ENCODE measurements at regions not wholly inside any gene's neighbourhood (a gene's known extent, or its start where the extent isn't known, plus 50 kb on each side); places are given as distances from the start of the nearest gene placed in this dataset.

DNA sequence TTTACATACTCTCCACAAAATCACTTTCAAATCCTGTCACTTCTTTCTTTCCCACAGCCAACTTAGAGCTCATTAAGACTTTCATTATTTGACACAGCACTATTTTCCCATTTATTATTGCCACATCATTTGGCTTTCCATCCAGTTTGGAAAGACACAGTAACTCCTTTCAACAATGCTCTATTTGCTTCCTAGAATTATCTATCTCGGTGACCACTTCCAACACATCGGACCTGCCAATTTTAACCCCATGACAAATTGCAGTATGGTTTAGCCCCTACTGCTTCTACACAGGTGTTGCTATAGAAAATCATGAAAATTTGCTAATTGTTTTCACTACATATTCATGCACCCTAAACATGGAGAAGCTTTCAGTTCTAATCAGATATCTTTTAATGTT, 190.6 kb upstream of the COX7C start:
- DNase-seq (ENCODE audit: low read depth, low spot score) = no peak
- H3K27ac Mint-ChIP-seq (ENCODE audit: unreplicated experiment) = no peak overlapping the region
- H3K4me1 Mint-ChIP-seq = no peaks in the 10 kb centered on the region
- H3K9me3 Mint-ChIP-seq = peaks cover 2% of the 10 kb centered on the region
- no peaks in the 10 kb centered on the region for H3K36me3 Mint-ChIP-seq (ENCODE audit: low read depth)
- no peaks in the 10 kb centered on the region for H3K27me3 Mint-ChIP-seq (ENCODE audit: low read depth)
- H3K4me3 Mint-ChIP-seq = no peak overlapping the region
- TF ChIP-seq, protein P1, sequence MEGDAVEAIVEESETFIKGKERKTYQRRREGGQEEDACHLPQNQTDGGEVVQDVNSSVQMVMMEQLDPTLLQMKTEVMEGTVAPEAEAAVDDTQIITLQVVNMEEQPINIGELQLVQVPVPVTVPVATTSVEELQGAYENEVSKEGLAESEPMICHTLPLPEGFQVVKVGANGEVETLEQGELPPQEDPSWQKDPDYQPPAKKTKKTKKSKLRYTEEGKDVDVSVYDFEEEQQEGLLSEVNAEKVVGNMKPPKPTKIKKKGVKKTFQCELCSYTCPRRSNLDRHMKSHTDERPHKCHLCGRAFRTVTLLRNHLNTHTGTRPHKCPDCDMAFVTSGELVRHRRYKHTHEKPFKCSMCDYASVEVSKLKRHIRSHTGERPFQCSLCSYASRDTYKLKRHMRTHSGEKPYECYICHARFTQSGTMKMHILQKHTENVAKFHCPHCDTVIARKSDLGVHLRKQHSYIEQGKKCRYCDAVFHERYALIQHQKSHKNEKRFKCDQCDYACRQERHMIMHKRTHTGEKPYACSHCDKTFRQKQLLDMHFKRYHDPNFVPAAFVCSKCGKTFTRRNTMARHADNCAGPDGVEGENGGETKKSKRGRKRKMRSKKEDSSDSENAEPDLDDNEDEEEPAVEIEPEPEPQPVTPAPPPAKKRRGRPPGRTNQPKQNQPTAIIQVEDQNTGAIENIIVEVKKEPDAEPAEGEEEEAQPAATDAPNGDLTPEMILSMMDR (conservative IDR thresholded peaks at IDR 0.05) = no peak

DNA sequence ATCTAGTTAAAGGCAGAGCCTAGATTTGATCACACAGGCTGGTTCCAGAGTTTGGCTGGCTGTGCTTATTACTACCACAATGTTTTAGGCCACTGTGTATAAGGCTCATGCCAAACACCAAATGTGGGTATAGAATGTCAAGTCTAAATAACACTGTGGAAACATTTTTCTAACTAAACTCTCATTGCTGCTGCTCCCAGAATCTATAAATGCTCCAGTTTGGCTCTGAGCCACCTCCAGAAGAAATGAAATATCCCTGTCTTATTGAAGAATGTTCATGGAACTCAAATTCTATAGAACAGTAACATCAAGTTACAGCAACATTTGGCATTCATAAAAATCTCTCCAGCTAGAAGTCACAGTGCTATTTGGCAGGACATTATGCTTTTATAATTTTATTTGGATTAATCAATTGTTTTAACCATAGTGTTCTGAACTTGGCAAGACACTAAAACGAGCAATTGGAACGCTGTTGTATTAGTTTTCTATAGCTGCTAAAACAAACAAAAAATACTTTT, 178.1 kb upstream of the COX7C start:
- H3K27ac Mint-ChIP-seq (ENCODE audit: unreplicated experiment) = no peak overlapping the region
- no peaks in the 10 kb centered on the region for H3K27me3 Mint-ChIP-seq (ENCODE audit: low read depth)
- no peaks in the 10 kb centered on the region for H3K9me3 Mint-ChIP-seq
- no peak overlapping the region for H3K4me3 Mint-ChIP-seq
- TF ChIP-seq, protein P1 (conservative IDR thresholded peaks at IDR 0.05) = no peak
- H3K4me1 Mint-ChIP-seq = no peaks in the 10 kb centered on the region
- H3K36me3 Mint-ChIP-seq (ENCODE audit: low read depth) = no peaks in the 10 kb centered on the region
- DNase-seq (ENCODE audit: low read depth, low spot score) = no peak

DNA sequence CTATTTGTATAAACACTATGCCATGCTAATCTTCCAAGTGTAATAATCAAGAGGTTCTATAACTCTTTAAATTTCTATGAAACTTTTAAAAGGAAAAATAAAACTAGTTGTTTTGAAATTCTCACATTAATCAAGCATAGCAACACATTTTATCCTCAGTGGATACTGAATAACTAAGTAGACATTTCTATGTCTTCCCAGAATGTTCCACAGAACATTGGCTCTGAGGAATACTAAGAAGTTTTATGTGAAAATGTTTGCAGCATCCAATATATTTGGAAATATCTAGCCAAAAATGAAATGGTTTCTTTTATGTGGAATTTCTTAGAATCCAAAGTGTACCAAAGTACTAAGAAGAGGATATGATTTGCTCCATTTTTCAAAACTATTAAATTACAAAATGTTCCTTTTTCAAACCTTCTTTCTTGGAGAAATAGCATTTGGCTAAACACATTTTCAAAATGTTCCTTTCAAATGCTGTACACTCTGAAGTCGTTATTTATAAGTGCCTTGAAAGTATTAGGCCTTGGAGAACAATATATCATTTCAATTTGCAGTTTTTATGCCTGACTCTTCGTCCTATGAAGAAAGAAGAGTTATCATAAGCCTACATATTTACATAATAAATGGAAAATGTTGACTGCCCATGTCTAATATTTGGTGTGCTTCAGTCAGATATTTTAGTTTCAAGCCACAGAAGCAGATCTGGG, 175.6 kb upstream of the COX7C start:
- H3K4me1 Mint-ChIP-seq = no peaks in the 10 kb centered on the region
- no peaks in the 10 kb centered on the region for H3K9me3 Mint-ChIP-seq
- TF ChIP-seq, protein P1 (conservative IDR thresholded peaks at IDR 0.05) = no peak
- H3K4me3 Mint-ChIP-seq = no peak overlapping the region
- no peak for DNase-seq (ENCODE audit: low read depth, low spot score)
- no peaks in the 10 kb centered on the region for H3K27me3 Mint-ChIP-seq (ENCODE audit: low read depth)
- no peak overlapping the region for H3K27ac Mint-ChIP-seq (ENCODE audit: unreplicated experiment)
- H3K36me3 Mint-ChIP-seq (ENCODE audit: low read depth) = no peaks in the 10 kb centered on the region

DNA sequence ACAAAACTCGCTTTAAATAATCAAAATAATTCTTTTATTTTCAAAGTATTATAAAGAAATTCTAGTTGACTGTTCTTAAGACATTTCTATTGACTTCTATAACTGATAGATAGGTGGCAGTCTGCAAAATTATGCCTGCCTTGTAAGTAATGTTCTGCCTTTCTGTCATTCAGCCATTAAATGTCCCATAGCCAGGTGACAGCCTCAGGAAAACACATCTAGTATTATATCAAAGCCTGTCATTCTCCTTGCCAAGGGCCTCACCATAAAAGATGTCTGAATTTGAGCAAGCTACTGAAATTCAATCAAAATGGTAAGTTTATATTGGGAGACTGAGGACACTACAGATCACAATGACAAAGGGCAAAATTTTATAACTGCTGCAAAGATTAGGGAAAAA, 170.4 kb upstream of the COX7C start:
- TF ChIP-seq, protein P1 (conservative IDR thresholded peaks at IDR 0.05) = no peak
- Mint-ChIP-seq H3K27me3 (ENCODE audit: low read depth) (no peaks in the 10 kb centered on the region), H3K27ac (ENCODE audit: unreplicated experiment) (no peak overlapping the region), H3K9me3 (peaks cover 5% of the 10 kb centered on the region), H3K36me3 (ENCODE audit: low read depth) (no peaks in the 10 kb centered on the region), H3K4me3 (no peak overlapping the region), H3K4me1 (no peaks in the 10 kb centered on the region)
- no peak for DNase-seq (ENCODE audit: low read depth, low spot score)

DNA sequence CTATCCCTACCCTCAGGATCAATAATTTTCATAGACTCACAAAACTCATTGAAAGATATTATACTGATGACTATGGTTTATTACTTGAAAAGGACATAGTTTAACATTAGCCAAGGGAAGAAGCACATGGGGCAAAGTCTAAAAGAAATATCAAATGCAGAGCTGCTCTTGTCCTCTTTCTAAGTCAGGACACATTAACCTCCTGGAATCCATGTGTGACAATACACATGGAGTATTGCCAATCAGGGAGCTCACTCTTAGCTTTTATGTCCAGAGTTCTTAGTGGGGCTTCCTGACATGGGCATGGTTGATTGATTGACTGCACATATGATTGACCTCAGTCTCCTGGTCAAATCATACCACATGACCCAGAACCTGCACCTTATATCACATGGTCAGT, 165.5 kb upstream of the COX7C start:
- H3K36me3 Mint-ChIP-seq (ENCODE audit: low read depth) = no peaks in the 10 kb centered on the region
- TF ChIP-seq, protein P1 (conservative IDR thresholded peaks at IDR 0.05) = no peak
- no peak overlapping the region for H3K27ac Mint-ChIP-seq (ENCODE audit: unreplicated experiment)
- H3K9me3 Mint-ChIP-seq = peaks cover 8% of the 10 kb centered on the region
- no peak for DNase-seq (ENCODE audit: low read depth, low spot score)
- H3K4me3 Mint-ChIP-seq = no peak overlapping the region
- no peaks in the 10 kb centered on the region for H3K27me3 Mint-ChIP-seq (ENCODE audit: low read depth)
- no peaks in the 10 kb centered on the region for H3K4me1 Mint-ChIP-seq
